CD4-positive, alpha-beta T cell treated with Interleukin-21 for 1 hour (primary cell): ENCODE measurements at regions not wholly inside any gene's neighbourhood (a gene's known extent, or its start where the extent isn't known, plus 50 kb on each side); places are given as distances from the start of the nearest gene placed in this dataset.

Experiments
- DNase-seq: peaks from one replicate; pipeline ENCODE4 v3.0.0-alpha.2; 2020

DNA sequence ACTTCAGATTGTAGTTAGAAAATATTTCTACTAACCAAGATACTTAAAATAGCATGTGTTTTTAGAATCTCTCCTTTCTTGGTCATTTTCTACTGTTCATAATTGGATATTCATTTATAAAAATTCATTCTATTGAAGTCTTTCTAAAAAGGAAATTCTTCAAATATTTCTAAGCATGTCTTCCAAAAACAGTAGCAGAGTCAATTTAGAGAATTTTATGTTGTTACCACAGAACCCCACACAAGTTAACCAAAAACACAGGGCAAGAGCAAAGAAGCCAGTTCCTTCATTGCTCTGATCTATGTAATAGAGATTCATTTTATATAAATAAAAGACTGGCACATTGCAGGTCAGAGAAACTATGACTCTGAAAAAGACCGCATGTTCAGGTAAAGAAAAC lies 345.1 kb upstream of the PITX2 start:
- DNase-seq, result no peak

GRCh38 chr4:110970642-110971041 lies 347.8 kb upstream of the PITX2 start:
- no peak for DNase-seq

- no peak for DNase-seq
Observed at GRCh38 chr4:110975338-110975737, 352.5 kb upstream of the PITX2 start.

GRCh38 chr4:110977554-110977953 lies 354.7 kb upstream of the PITX2 start:
- no peak for DNase-seq

- no peak for DNase-seq
Observed at GRCh38 chr4:110978761-110979160, 355.9 kb upstream of the PITX2 start.

- DNase-seq, result no peak
Observed at GRCh38 chr4:110982486-110982885, 359.6 kb upstream of the PITX2 start.

DNA sequence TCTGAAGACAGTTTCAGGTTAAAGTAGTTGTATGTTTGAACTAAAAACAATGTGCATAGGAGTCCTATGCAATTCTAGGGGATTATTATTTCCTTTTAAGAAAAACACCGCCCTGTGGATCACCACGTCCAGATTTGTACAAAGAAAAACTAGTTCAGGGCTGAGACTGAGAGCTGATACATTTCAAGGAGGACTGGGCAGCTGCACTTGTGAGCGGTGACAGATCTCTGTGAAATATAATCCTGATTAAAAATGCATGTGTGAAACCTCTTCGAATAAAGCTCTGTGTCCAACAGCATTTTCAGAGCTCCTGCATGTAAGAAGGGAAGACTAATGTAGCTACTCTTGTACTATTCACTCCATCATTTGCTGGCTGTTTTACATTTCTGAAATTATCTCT lies 365.8 kb upstream of the PITX2 start:
- DNase-seq, result no peak

- no peak for DNase-seq
Observed at GRCh38 chr4:110989125-110989524, 366.2 kb upstream of the PITX2 start.

DNA sequence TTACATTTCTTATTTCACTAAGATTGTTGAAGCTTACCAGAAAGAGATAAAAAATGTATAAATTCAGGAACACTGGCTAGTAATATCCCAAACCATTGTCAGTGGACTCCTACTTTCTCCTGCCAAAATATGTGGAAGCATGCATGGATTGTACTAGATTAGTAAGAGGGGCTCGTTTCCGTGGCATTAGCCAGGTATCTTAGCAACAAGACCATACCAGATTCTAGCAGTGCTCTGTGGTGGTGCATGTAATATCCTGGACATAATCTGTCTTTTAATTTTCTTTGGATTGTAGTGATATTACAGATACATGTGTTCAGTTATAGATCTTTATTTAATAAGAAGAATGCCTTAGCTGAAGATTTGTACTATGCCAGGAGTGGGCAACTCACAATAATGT lies 371.9 kb upstream of the PITX2 start:
- DNase-seq, result no peak

GRCh38 chr4:110998320-110998719 lies 375.4 kb upstream of the PITX2 start:
- no peak for DNase-seq

- no peak for DNase-seq
Observed at GRCh38 chr4:111011458-111011857, 388.6 kb upstream of the PITX2 start.

DNA sequence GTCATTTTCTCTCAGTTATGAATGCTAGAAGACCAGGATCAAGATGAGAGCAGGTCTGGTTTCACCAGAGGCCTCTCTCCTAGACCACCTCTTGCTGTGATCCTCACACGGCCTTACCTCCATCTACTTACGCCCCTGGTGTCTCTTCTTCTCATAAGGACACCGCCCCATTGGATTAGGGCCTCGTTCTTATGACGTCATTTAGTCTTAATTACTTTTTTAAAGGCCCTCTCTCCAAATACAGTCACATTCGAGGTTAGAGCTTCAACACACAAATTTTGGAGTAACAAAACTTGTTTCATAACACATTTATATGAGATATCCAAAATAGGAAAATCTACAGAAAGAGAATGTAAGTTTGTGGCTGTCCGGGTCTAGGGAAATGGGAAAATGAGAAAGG lies 391.0 kb upstream of the PITX2 start:
- no peak for DNase-seq

GRCh38 chr4:111014537-111014936 lies 391.7 kb upstream of the PITX2 start:
- DNase-seq, result no peak

DNA sequence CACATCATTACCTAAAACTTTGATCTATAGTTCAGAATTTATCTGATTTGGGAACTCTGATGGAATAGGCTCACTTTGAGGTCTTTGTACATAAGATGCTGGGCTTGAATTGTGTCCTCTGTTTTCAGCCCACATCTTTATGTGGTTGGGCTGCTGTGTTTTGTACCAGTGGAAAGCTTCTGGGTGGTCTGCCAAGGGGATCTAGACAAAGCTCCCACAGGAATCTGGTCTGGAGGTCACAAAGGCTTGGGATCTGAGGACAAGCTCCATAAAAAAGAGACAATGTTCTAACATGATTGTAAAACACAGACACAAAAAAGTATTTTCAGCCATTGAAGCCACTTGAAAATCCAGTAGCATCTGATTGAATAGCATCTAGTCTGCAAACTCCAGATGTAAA lies 393.5 kb upstream of the PITX2 start:
- DNase-seq, result no peak

DNA sequence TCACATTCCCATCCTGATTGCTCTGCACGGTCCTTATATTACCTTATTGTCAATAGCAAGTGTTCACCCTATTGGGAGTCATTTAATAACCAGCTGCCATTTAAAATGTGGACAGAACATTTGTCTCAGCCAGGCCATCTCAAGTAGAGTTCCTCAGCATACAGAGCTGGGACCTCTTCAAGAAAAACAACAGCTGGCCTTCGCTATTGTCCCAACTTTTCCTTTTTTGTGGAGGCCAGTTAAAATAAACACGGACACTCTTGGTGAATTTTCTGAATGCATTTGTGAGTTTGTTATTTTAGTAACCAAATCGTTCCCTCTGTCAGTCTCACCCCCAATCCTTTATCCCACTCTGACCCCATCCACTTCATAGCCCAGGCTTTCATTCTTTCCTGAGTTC lies 395.3 kb upstream of the PITX2 start:
- no peak for DNase-seq

- no peak for DNase-seq
Observed at GRCh38 chr4:111020476-111020875, 397.6 kb upstream of the PITX2 start.

DNA sequence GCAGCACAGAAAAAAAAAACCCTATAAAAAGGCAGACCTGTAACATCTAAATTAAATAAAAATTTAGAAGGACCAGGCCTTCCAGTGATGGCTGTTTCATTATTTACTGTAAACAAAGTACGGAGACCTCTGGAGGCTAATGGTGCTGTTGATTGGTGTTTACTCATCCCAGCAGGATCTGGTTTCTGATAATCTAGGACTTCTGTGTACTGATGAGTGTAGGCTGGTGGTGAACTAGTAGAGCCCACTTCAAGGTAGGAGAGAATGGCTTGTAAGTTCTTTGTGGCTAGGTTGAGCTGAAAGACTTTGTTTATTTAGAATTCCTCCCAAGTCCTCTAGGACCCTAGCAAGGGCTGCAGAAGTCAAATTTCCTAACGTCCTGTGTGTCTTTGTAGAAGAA lies 398.1 kb upstream of the PITX2 start:
- DNase-seq, result no peak

GRCh38 chr4:111022758-111023157 lies 399.9 kb upstream of the PITX2 start:
- no peak for DNase-seq

GRCh38 chr4:111027526-111027925 lies 404.6 kb upstream of the PITX2 start:
- DNase-seq, result no peak

- no peak for DNase-seq
Observed at GRCh38 chr4:111028795-111029194, 405.9 kb upstream of the PITX2 start.

GRCh38 chr4:111031001-111031579 lies 408.2 kb upstream of the PITX2 start:
- DNase-seq, result no peak

DNA sequence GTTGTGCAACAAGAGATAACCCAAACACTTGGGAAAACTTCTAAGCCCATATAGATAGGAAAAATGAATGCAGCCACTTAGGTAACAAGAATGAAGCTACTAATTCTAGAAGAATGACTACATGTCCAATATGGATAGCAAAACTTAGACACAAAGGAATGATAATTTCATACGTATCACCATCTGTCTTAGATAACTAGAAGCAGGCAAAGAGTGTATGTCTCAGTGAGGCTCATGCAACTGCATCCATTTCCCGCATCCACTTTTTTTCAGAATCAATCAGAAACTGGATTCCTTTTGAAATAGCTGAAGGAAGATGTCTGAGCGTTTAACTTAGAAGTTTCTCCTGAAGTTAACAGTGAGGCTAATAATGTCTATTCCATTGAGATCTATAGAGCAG lies 408.7 kb upstream of the PITX2 start:
- no peak for DNase-seq

DNA sequence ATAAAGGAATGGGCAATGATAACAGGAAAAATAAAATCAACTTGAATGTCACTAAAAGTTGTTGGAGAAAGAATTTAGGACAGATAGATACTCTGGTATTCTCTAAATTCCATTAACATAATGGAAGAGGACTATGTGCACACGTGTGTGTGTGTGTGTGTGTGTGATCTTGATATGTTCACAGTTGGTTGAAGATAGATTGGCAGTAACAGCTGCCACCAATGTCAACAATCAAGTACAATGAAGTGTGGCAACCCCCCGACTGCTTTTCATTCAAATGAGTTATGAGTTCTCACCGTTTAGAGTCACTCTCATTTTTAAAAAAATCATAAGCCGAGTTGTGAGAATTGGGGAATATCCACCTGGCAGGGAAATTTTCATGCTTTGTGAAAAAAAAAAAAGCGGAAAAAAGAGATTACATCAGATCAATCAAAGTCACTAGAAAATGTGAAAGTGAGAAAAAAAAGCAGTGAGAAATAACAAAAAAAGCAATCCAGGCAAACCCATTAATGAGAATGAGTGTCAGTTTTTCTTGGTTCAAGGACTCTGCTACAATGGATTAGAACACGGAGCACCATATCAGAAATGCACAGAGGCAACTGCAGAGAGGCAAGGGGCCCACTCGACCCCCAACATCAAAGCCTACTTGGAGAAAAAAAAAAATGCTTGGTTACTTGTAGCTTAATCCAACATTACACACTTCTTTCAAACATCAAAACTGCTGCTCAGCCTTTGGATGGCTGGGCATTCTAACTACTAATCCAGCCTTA lies 414.9 kb upstream of the PITX2 start:
- DNase-seq, result no peak

DNA sequence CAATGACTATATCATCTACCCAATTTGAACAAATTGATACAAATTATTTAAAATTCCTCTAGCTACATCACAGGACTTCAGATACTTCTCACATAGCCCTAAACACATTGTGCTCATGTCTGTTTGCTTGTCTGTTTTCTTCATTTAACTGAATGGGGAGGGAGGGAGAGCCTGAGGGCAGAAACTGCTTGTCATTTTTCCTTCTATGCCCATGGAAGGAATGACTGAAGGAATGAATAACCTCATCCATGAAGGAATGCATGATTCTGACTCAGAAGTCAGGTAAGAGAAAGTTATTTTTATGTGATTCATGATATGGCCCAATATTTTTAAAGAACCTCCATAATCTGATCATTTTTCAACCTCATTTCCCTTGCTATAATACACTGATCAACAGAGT lies 418.0 kb upstream of the PITX2 start:
- no peak for DNase-seq

DNA sequence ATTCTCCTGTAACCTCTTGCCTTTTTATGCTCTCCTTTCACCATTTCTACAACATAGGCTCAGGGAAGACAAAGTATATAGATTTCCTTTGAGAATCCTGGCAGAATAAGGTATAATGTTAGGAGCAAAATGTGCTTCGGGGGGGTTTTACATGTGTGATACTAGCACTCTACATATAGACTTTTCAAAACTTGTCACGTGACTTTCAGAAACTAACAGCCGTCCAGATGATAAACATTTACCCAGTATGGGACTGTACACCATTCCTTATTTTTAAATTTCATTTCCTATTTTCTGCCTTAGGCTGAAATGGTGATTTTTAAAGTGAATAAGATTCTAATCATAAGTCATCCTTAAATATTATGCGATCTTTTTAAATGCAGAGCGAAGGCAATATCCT lies 420.4 kb upstream of the PITX2 start:
- DNase-seq, result no peak
